Spleen (tissue), 11 donors: ENCODE measurements at regions not wholly inside any gene's neighbourhood (a gene's known extent, or its start where the extent isn't known, plus 50 kb on each side); places are given as distances from the start of the nearest gene placed in this dataset.

ENCODE experiments used
- DNase-seq: peaks from one replicate; pipeline ENCODE4 v3.0.0-alpha.2; 2020
- H3K27ac ChIP-seq, 8 donors: fragments of 200-600 bp; sonication (generic) in 7 of 8; 1 replicate in 4 of 8; 2 replicates in 4 of 8; pipeline versions ENCODE4 v1.5.0 to v1.8.0; 2016 to 2021; ENCODE audit warnings: inconsistent platforms in 4 of 8, mild to moderate bottlenecking in 4 of 8, moderate library complexity in 1 of 8
- H3K27me3 ChIP-seq, 7 donors: fragments of 200-600 bp; sonication (generic) in 6 of 7; replicated peaks in 1 of 7; 1 replicate in 4 of 7; 2 replicates in 3 of 7; pipeline versions ENCODE4 v1.5.0 to v1.8.0; 2016 to 2021; ENCODE audit warnings: inconsistent platforms in 3 of 7, mild to moderate bottlenecking in 1 of 7
- H3K36me3 ChIP-seq, 6 donors: fragments of 200-600 bp; sonication (generic) in 5 of 6; 1 replicate in 4 of 6; 2 replicates in 2 of 6; pipeline versions ENCODE4 v1.5.0 to v1.8.0; 2016 to 2021; ENCODE audit warnings: inconsistent platforms in 2 of 6
- H3K4me1 ChIP-seq, 6 donors: fragments of 200-600 bp; sonication (generic) in 5 of 6; 1 replicate in 3 of 6; 2 replicates in 3 of 6; pipeline versions ENCODE4 v1.5.0 to v1.8.0; 2016 to 2021; ENCODE audit warnings: inconsistent platforms in 3 of 6
- H3K4me3 ChIP-seq, 8 donors: fragments of 200-600 bp; sonication (generic) in 7 of 8; 1 replicate in 4 of 8; 2 replicates in 4 of 8; pipeline versions ENCODE4 v1.5.0 to v1.8.0; 2016 to 2021; ENCODE audit warnings: inconsistent platforms in 4 of 8, mild to moderate bottlenecking in 4 of 8, moderate library complexity in 2 of 8
- H3K9me3 ChIP-seq, 8 donors: fragments of 200-600 bp; sonication (generic) in 7 of 8; 1 replicate in 4 of 8; 2 replicates in 4 of 8; pipeline versions ENCODE4 v1.5.0 to v1.8.0; 2016 to 2021; ENCODE audit warnings: inconsistent platforms in 4 of 8
- CTCF ChIP-seq, 11 experiments: fragments of 200-600 bp in 7 of 11; fragments of 450-650 bp in 4 of 11; sonication (generic) in 4 of 11; IDR thresholded peaks in 8 of 11; conservative IDR thresholded peaks in 3 of 11; 1 replicate in 7 of 11; 2 replicates in 4 of 11; pipeline versions ENCODE4 v1.4.0 to v1.8.0; 2016 to 2021; ENCODE audit warnings: antibody characterized with exemption in 11 of 11, inconsistent platforms in 4 of 11, mild to moderate bottlenecking in 1 of 11
- POLR2A ChIP-seq, 3 donors: fragments of 450-650 bp; IDR thresholded peaks; one replicate each; pipeline ENCODE4 v1.5.1; 2017; ENCODE audit warnings: antibody characterized with exemption in 3 of 3, mild to moderate bottlenecking in 1 of 3
- POLR2AphosphoS5 ChIP-seq, 3 donors: sonication (generic); formaldehyde crosslinking; IDR thresholded peaks; one replicate each; pipeline ENCODE4 v1.5.1; 2017; ENCODE audit warnings: antibody characterized with exemption in 3 of 3
- WGBS, 5 donors: extraction: QIAGEN DNeasy Blood & Tissue Kit in 3 of 5; methylation state at CpG; one replicate each; pipeline versions ENCODE4 v1.1.5 to v1.1.7; 2013 to 2018; 5-methylcytosine and 5-hydroxymethylcytosine counted together
- intact Hi-C: fragments of 100-400 bp; cut with DNase I; formaldehyde crosslinking; loops from one replicate; pipeline ENCODE4 v1.15.0; 2023; ENCODE audit warnings: low total_unique reads
- donor health status: healthy with polysubstance abuse.
- donor health status: DM: no; HTN: no; CAD: no; lungs with moderate emphysema.
- donor health status: DM: no; HTN: no; CAD: no.
- donor health status: Bipolar disorder and iron deficiency.
- donor health status: healthy.
- donor health status: DM: no; HTN: no; CAD: no.
- donor health status: DM: yes; HTN: yes; CAD: no.

- DNase-seq, result no peak
- no peak overlapping the region for H3K27ac ChIP-seq
- no peaks in the 10 kb centered on the region for H3K4me1 ChIP-seq
- H3K4me3 ChIP-seq, result no peak overlapping the region
- intact Hi-C loops, result no loop called here
- no peaks in the 10 kb centered on the region for H3K36me3 ChIP-seq
- H3K9me3 ChIP-seq, result peaks cover 0 to 9% (median 6%) of the 10 kb centered on the region in 8 donors
- WGBS, 5 donors, result 85 to 95% (median 90%) methylated on average over 3 of the region's 3 CpGs
- no peaks in the 10 kb centered on the region for H3K27me3 ChIP-seq
- TF ChIP-seq POLR2AphosphoS5 (IDR thresholded peaks at IDR 0.05) (no peak), POLR2A (IDR thresholded peaks at IDR 0.05) (no peak), CTCF (IDR thresholded peaks at IDR 0.05 in 8 of 11, conservative IDR thresholded peaks at IDR 0.05 in 3 of 11) (no peak)
These were observed 698.9 kb downstream of the DIPK2A start for GRCh38 chr3:144670571-144670970.

GRCh38 chr3:144677103-144677502, 705.5 kb downstream of the DIPK2A start:
- TF ChIP-seq POLR2AphosphoS5 (IDR thresholded peaks at IDR 0.05) (no peak), CTCF (IDR thresholded peaks at IDR 0.05 in 8 of 11, conservative IDR thresholded peaks at IDR 0.05 in 3 of 11) (no peak), POLR2A (IDR thresholded peaks at IDR 0.05) (no peak)
- intact Hi-C loops, result no loop called here
- Histone ChIP-seq H3K27me3 (no peaks in the 10 kb centered on the region), H3K36me3 (no peaks in the 10 kb centered on the region), H3K4me1 (no peaks in the 10 kb centered on the region), H3K4me3 (no peak overlapping the region), H3K27ac (no peak overlapping the region), H3K9me3 (no peaks in the 10 kb centered on the region)
- WGBS, 5 donors, result 70 to 84% (median 76%) methylated on average over 1 of the region's 1 CpG
- DNase-seq, result no peak

- TF ChIP-seq POLR2A (IDR thresholded peaks at IDR 0.05), result no peak
- TF ChIP-seq CTCF (IDR thresholded peaks at IDR 0.05 in 8 of 11, conservative IDR thresholded peaks at IDR 0.05 in 3 of 11), result no peak
- no peak for TF ChIP-seq POLR2AphosphoS5 (IDR thresholded peaks at IDR 0.05)
- intact Hi-C loops, result no loop called here
- Histone ChIP-seq H3K9me3 (no peaks in the 10 kb centered on the region), H3K36me3 (no peaks in the 10 kb centered on the region), H3K4me1 (no peaks in the 10 kb centered on the region), H3K27ac (no peak overlapping the region), H3K4me3 (no peak overlapping the region), H3K27me3 (no peaks in the 10 kb centered on the region)
- DNase-seq, result no peak
- 82 to 98% (median 84%) methylated on average over 1 of the region's 1 CpG for WGBS, 5 donors
These were observed 711.4 kb downstream of the DIPK2A start for GRCh38 chr3:144683065-144683464.

GRCh38 chr3:144687862-144688261, 716.2 kb downstream of the DIPK2A start:
- intact Hi-C loops, result no loop called here
- no peak for DNase-seq
- Histone ChIP-seq H3K27ac (no peak overlapping the region), H3K36me3 (no peaks in the 10 kb centered on the region), H3K4me3 (no peak overlapping the region), H3K9me3 (no peaks in the 10 kb centered on the region), H3K27me3 (no peaks in the 10 kb centered on the region), H3K4me1 (no peaks in the 10 kb centered on the region)
- 69 to 88% (median 83%) methylated on average over 4 of the region's 4 CpGs for WGBS, 5 donors
- TF ChIP-seq CTCF (IDR thresholded peaks at IDR 0.05 in 8 of 11, conservative IDR thresholded peaks at IDR 0.05 in 3 of 11) (no peak), POLR2A (IDR thresholded peaks at IDR 0.05) (no peak), POLR2AphosphoS5 (IDR thresholded peaks at IDR 0.05) (no peak)
